HUES6 (cell line): ENCODE measurements at regions not wholly inside any gene's neighbourhood (a gene's known extent, or its start where the extent isn't known, plus 50 kb on each side); places are given as distances from the start of the nearest gene placed in this dataset.
"Not testable (repeated sequence)": the region's sequence is repeated elsewhere in the genome, so short reads cannot be mapped to it uniquely, and the experiment has no call there.

ENCODE experiments used
- H3K27ac ChIP-seq: 2 replicates; pipeline ENCODE4 v1.7.0; 2013; ENCODE audit warnings: low read depth, mild to moderate bottlenecking, low read length, inconsistent platforms
- H3K27me3 ChIP-seq: 2 replicates; pipeline ENCODE4 v1.6.1; 2013; ENCODE audit warnings: low read length; ENCODE audit not compliant: control insufficient read depth, insufficient read depth
- H3K36me3 ChIP-seq: 2 replicates; pipeline ENCODE4 v1.6.1; 2013; ENCODE audit warnings: low read length; ENCODE audit not compliant: control insufficient read depth, insufficient read depth
- H3K4me1 ChIP-seq: 2 replicates; pipeline ENCODE4 v1.6.1; 2013; ENCODE audit warnings: low read length; ENCODE audit not compliant: control insufficient read depth, insufficient read depth
- H3K4me3 ChIP-seq: 2 replicates; pipeline ENCODE4 v1.5.1; 2013; ENCODE audit warnings: low read depth, low read length
- H3K9ac ChIP-seq: one replicate; pipeline ENCODE4 v1.6.1; 2013; ENCODE audit warnings: mild to moderate bottlenecking, low read length
- H3K9me3 ChIP-seq: 2 replicates; pipeline ENCODE4 v1.6.1; 2013; ENCODE audit warnings: low read depth, low read length; ENCODE audit not compliant: control insufficient read depth, insufficient read depth

DNA sequence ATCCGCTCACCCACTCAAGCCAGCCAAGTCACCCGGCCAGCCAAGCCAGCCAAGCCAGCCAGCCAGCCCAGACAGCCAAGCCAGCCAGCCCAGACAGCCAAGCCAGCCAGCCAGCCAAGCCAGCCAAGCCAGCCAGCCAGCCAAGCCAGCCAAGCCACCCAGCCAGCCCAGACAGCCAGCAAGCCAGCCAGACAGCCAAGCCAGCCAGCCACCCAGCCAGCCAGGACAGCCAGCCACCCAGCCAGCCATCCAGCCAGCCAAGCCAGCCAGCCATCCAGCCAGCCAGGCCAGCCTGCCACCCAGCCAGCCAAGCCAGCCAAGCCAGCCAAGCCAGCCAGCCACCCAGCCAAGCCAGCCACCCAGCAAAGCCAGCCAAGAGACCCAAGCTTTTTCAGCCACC lies 316.8 kb upstream of the PLGLB2 start:
- H3K36me3 ChIP-seq, H3K9me3 ChIP-seq, H3K4me3 ChIP-seq, H3K27ac ChIP-seq, H3K4me1 ChIP-seq, H3K27me3 ChIP-seq, H3K9ac ChIP-seq: not testable (repeated sequence)

- not testable (repeated sequence) for H3K36me3 ChIP-seq, H3K9me3 ChIP-seq, H3K4me3 ChIP-seq, H3K27ac ChIP-seq, H3K9ac ChIP-seq, H3K4me1 ChIP-seq, H3K27me3 ChIP-seq
Measured at GRCh38 chr2:87432711-87433453, 315.0 kb upstream of the PLGLB2 start.

GRCh38 chr2:87436007-87436406 lies 311.9 kb upstream of the PLGLB2 start:
- H3K4me3 ChIP-seq, H3K36me3 ChIP-seq, H3K27ac ChIP-seq, H3K9me3 ChIP-seq, H3K4me1 ChIP-seq, H3K27me3 ChIP-seq, H3K9ac ChIP-seq: not testable (repeated sequence)

DNA sequence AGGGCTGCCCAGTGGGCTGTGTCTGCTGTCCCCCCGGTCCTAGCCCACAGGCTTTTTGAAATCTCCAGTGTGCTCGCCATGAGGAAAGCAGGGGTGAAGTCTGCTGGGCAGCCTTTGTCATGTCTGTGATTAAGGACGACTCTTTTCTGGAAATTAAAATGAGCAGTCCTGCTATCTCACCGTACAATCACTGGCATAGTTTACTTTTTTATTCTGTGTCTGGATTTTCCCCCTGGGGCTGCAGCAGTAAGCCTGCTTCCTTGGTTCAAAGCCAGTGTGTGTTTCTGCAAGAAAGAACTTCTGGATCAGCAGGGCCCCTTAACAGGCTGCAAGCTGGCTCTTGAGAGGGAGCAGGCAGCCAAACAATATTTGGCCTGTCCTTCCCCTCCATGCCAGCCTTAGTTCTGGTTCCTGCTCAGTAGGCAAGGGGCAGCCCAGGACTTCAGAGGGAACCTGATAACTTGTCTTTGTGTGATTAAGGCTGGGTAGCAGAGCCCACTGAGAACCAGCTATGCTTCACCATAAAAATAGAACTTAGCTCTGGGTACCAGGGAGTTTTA lies 310.1 kb upstream of the PLGLB2 start:
- not testable (repeated sequence) for H3K9me3 ChIP-seq, H3K9ac ChIP-seq, H3K36me3 ChIP-seq, H3K4me1 ChIP-seq, H3K4me3 ChIP-seq, H3K27me3 ChIP-seq, H3K27ac ChIP-seq

DNA sequence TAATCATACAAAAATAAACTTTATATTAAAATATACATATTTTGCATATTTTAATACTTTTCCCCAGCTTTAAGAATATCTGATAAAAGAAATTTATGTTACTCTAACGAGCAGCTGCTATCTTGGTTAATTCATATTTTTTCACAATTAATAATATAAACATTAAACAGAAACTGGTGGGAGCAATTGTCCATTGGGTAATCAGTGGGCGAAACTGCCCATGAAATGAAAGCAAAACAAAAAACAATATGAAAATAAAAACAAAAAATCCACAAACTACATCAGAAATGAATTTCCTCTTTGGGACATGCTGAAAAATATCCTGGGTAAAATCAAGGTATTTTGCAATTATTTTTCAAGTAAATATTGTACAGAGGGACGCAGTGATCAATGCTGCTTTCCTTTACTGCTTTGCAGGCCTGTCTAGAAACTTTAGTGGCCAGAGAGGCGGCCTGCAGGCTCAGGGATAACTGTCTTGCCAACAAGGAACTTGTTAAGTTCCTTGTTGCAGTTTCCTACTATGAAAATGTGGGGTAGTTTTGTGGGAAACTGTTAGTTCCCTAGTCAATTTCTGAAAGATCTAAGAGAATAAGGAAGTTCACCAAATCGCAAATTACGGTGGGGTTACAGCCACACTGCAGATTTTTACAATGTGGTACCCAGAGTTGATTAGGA lies 309.0 kb upstream of the PLGLB2 start:
- H3K36me3 ChIP-seq, H3K27ac ChIP-seq, H3K4me1 ChIP-seq, H3K27me3 ChIP-seq, H3K4me3 ChIP-seq, H3K9ac ChIP-seq, H3K9me3 ChIP-seq: not testable (repeated sequence)

- H3K4me1 ChIP-seq, H3K9me3 ChIP-seq, H3K27ac ChIP-seq, H3K9ac ChIP-seq, H3K36me3 ChIP-seq, H3K27me3 ChIP-seq, H3K4me3 ChIP-seq: not testable (repeated sequence)
Measured at GRCh38 chr2:87439617-87440204, 308.2 kb upstream of the PLGLB2 start.

DNA sequence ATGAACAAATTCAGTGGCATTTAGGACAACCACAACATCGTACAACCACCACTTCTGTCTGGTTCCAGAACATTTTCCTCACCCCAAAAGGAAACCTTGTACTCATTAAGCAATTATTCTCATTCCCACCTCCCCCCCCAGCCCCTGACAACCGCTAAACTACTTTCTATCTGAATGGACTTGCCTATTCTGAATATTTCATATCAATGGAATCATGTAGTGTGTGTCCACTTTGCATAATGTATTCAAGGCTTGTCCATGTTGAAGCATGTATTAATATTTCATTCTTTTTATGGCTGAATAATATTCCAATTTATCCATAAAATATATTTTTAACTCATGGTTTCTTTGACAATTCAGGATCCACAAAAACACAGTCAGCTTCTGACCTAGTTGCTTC lies 307.2 kb upstream of the PLGLB2 start:
- not testable (repeated sequence) for H3K27me3 ChIP-seq

GRCh38 chr2:87441375-87441774 lies 306.5 kb upstream of the PLGLB2 start:
- H3K9ac ChIP-seq, H3K36me3 ChIP-seq, H3K9me3 ChIP-seq, H3K4me3 ChIP-seq, H3K27ac ChIP-seq, H3K27me3 ChIP-seq, H3K4me1 ChIP-seq: not testable (repeated sequence)

More for the DNA sequence above, 307.2 kb upstream of the PLGLB2 start:
- not testable (repeated sequence) for H3K9me3 ChIP-seq, H3K4me3 ChIP-seq, H3K27ac ChIP-seq, H3K36me3 ChIP-seq, H3K4me1 ChIP-seq, H3K9ac ChIP-seq

DNA sequence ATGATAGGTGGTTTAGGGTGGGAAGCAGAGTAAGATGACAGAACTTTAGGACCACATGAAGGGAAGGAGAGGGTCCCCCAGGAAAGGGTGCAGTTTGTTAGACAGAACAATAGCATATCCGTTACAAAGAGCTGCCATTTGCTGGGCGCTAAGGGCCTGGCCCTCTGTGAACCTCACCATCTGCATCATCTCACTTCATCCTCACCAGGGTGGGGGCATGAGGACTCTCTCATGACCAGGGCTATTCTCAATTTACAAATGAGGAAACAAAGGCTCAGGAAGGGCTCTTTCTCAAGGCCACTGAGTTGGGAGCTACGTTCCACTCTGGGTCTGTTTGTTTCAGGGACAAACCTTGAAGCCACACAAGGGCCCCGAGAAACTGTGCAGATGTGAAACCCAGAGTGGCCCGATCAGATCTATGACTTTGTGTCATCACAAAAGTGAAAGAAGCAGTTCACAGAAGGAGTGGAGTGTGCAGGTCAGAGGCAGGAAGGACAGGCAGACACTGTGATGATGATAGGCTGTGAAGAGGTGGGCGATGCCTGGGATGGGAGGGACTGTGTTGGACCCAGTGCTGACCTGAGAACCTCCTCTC lies 304.8 kb upstream of the PLGLB2 start:
- not testable (repeated sequence) for H3K36me3 ChIP-seq, H3K4me1 ChIP-seq, H3K9me3 ChIP-seq

GRCh38 chr2:87444951-87445350 lies 302.9 kb upstream of the PLGLB2 start:
- not testable (repeated sequence) for H3K9me3 ChIP-seq, H3K4me3 ChIP-seq, H3K4me1 ChIP-seq, H3K27me3 ChIP-seq, H3K9ac ChIP-seq, H3K36me3 ChIP-seq, H3K27ac ChIP-seq

More for the DNA sequence above, 304.8 kb upstream of the PLGLB2 start:
- H3K27me3 ChIP-seq, H3K27ac ChIP-seq, H3K4me3 ChIP-seq, H3K9ac ChIP-seq: not testable (repeated sequence)
